Trophoblast cell (in vitro differentiated cells and primary cell): ENCODE measurements at regions not wholly inside any gene's neighbourhood (a gene's known extent, or its start where the extent isn't known, plus 50 kb on each side); places are given as distances from the start of the nearest gene placed in this dataset.
"Not testable (repeated sequence)": the region's sequence is repeated elsewhere in the genome, so short reads cannot be mapped to it uniquely, and the experiment has no call there.

ENCODE experiments used
- DNase-seq, 2 donors: peaks; one replicate each; pipeline ENCODE4 v3.0.0-alpha.2; 2016
- H2AFZ ChIP-seq: 2 replicates; pipeline ENCODE4 v1.6.1; 2013; ENCODE audit warnings: low read length, moderate library complexity, mild to moderate bottlenecking; ENCODE audit not compliant: insufficient read depth, poor library complexity
- H2AK5ac ChIP-seq: 2 replicates; pipeline ENCODE4 v1.6.1; 2013; ENCODE audit warnings: mild to moderate bottlenecking, low read length
- H2BK120ac ChIP-seq: 2 replicates; pipeline ENCODE4 v1.6.1; 2013; ENCODE audit warnings: low read length, mild to moderate bottlenecking, moderate library complexity; ENCODE audit not compliant: insufficient read depth, poor library complexity
- H2BK12ac ChIP-seq: 2 replicates; pipeline ENCODE4 v1.6.1; 2013; ENCODE audit warnings: mild to moderate bottlenecking, low read length, moderate library complexity
- H2BK5ac ChIP-seq: 2 replicates; pipeline ENCODE4 v1.6.1; 2013; ENCODE audit warnings: low read length, low read depth, moderate library complexity, mild to moderate bottlenecking; ENCODE audit not compliant: poor library complexity
- H3K14ac ChIP-seq: 2 replicates; pipeline ENCODE4 v1.6.1; 2013; ENCODE audit warnings: mild to moderate bottlenecking, low read length
- H3K18ac ChIP-seq: 2 replicates; pipeline ENCODE4 v1.6.1; 2013; ENCODE audit warnings: mild to moderate bottlenecking, low read length
- H3K23ac ChIP-seq: 2 replicates; pipeline ENCODE4 v1.6.1; 2013; ENCODE audit warnings: low read length
- H3K27ac ChIP-seq: 2 replicates; pipeline ENCODE4 v1.5.1; 2013; ENCODE audit warnings: low read depth, mild to moderate bottlenecking, inconsistent platforms, low read length, moderate library complexity
- H3K27me3 ChIP-seq: 2 replicates; pipeline ENCODE4 v1.6.1; 2013; ENCODE audit warnings: inconsistent platforms, mild to moderate bottlenecking, low read length, moderate library complexity; ENCODE audit not compliant: insufficient read depth
- H3K36me3 ChIP-seq, 2 experiments: 1 replicate in 1 of 2; 2 replicates in 1 of 2; pipeline ENCODE4 v1.6.1; 2013; ENCODE audit warnings: low read length in 2 of 2, mild to moderate bottlenecking in 2 of 2, moderate library complexity in 1 of 2; ENCODE audit not compliant: insufficient read depth in 2 of 2, control insufficient read depth in 1 of 2
- H3K4ac ChIP-seq: 2 replicates; pipeline ENCODE4 v1.6.1; 2013; ENCODE audit warnings: low read depth, mild to moderate bottlenecking, low read length, moderate library complexity
- H3K4me1 ChIP-seq, 2 experiments: 1 replicate in 1 of 2; 2 replicates in 1 of 2; pipeline ENCODE4 v1.6.1; 2013; ENCODE audit warnings: low read length in 2 of 2, mild to moderate bottlenecking in 2 of 2, moderate library complexity in 1 of 2; ENCODE audit not compliant: insufficient read depth in 2 of 2, control insufficient read depth in 1 of 2
- H3K4me2 ChIP-seq: 2 replicates; pipeline ENCODE4 v1.6.1; 2013; ENCODE audit warnings: inconsistent platforms, mild to moderate bottlenecking, low read length, moderate library complexity
- H3K4me3 ChIP-seq: 2 replicates; pipeline ENCODE4 v1.5.1; 2013; ENCODE audit warnings: mild to moderate bottlenecking, low read depth, low read length, inconsistent platforms
- H3K79me1 ChIP-seq: one replicate; pipeline ENCODE4 v1.6.1; 2013; ENCODE audit warnings: low read length
- H3K79me2 ChIP-seq: 2 replicates; pipeline ENCODE4 v1.6.1; 2013; ENCODE audit warnings: low read length, mild to moderate bottlenecking; ENCODE audit not compliant: control insufficient read depth, insufficient read depth, poor library complexity
- H3K9ac ChIP-seq: 2 replicates; pipeline ENCODE4 v1.6.1; 2013; ENCODE audit warnings: mild to moderate bottlenecking, low read length
- H3K9me3 ChIP-seq: 2 replicates; pipeline ENCODE4 v1.6.1; 2013; ENCODE audit warnings: low read depth, mild to moderate bottlenecking, control low read depth, inconsistent platforms, low read length; ENCODE audit not compliant: insufficient read depth
- H4K12ac ChIP-seq: 2 replicates; pipeline ENCODE4 v1.6.1; 2013; ENCODE audit warnings: low read depth, mild to moderate bottlenecking, low read length, moderate library complexity
- H4K8ac ChIP-seq: 2 replicates; pipeline ENCODE4 v1.6.1; 2013; ENCODE audit warnings: low read depth, mild to moderate bottlenecking, low read length, moderate library complexity
- H4K91ac ChIP-seq: one replicate; pipeline ENCODE4 v1.6.1; 2013; ENCODE audit warnings: low read depth, mild to moderate bottlenecking, low read length, moderate library complexity
- WGBS: extraction: QIAGEN DNeasy Blood & Tissue Kit; methylation state at CpG from one replicate; pipeline ENCODE4 v1.1.7; 2013; ENCODE audit warnings: missing lambda C conversion rate; ENCODE audit not compliant: insufficient read length, insufficient coverage; ENCODE audit errors: extremely low coverage; 5-methylcytosine and 5-hydroxymethylcytosine counted together

DNA sequence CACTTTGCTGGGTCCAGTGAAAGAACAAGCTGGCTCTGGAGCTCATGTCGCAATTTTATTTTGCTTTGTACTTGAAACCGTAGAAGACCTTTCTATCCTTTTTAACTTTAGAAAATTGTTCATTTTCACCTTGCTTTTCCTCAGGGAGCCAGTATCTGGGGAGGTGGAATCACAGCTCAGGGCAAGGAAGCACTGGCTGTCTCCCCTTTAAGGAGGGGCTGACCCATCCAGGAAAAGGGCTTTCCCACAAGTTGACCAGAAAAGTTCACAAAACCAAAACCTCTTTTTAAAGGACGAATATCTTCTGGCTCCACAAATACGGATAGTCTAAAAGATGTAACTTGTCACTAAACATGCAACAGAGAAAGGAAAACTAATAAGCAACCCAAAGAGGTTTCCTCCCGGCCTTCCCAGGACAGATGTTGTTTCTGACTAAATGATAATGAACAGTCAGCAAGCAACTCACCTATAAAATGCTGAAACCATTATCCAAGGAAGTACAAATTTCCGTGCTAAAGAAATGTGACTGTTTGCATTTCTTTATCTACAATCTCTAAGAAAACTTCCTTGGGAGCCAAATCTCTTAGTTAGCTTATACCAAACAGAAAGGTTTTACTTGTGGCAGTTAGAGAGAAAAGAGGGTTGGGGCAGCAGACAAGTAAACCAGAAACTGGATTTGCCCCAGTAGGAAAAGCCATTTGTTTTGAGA is 278.2 kb downstream of the PLK2 start:
- no peak overlapping the region for H4K8ac ChIP-seq
- WGBS = no CpG with 5 or more reads among the region's 6 CpGs

DNA sequence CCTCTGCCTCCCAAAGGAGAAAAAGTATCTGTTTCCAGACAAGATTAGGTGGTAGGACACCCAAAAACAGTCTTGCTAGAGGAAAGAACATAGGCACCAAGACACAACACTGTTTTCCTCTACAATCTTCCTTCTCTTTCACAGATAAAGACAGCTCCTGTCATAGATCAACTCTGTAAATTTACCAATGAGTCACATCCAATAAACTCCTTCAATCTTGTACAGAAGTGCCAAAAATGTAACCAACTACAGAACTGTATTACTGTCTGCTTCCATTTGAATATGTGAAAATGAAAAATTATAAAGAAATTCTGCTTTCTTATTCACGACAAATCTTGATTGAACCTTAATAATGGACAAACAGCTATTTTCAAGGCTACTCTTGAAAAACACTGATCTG is 286.9 kb downstream of the PLK2 start:
- Histone ChIP-seq H3K79me2 (no peaks in the 10 kb centered on the region), H3K27ac (no peak overlapping the region), H4K91ac (no peak overlapping the region), H4K12ac (no peak overlapping the region), H3K4me3 (no peak overlapping the region), H3K4me2 (no peak overlapping the region), H3K23ac (no peak overlapping the region), H2BK5ac (no peak overlapping the region), H2AK5ac (no peak overlapping the region), H3K36me3 (no peaks in the 10 kb centered on the region), H2AFZ (no peak overlapping the region), H3K4ac (no peak overlapping the region), H3K18ac (no peak overlapping the region), H3K4me1 (no peaks in the 10 kb centered on the region), H3K79me1 (no peaks in the 10 kb centered on the region), H2BK120ac (no peak overlapping the region), H2BK12ac (no peak overlapping the region), H4K8ac (no peak overlapping the region), H3K14ac (no peak overlapping the region), H3K9ac (no peak overlapping the region), H3K9me3 (no peaks in the 10 kb centered on the region), H3K27me3 (no peaks in the 10 kb centered on the region)
- DNase-seq = no peak
- no CpG with 5 or more reads among the region's 1 CpG for WGBS

More for the DNA sequence above, 278.2 kb downstream of the PLK2 start:
- Histone ChIP-seq H2BK5ac (peak overlapping the region; percentile 40), H3K4me1 (peaks cover 3 to 5% of the 10 kb centered on the region in 2 experiments), H3K27ac (peak overlapping the region; percentile 42), H3K9ac (no peak overlapping the region), H2AK5ac (no peak overlapping the region), H3K18ac (no peak overlapping the region), H3K14ac (no peak overlapping the region), H3K4me2 (no peak overlapping the region), H4K12ac (no peak overlapping the region), H2AFZ (no peak overlapping the region), H4K91ac (peak overlapping the region; percentile 62), H3K36me3 (no peaks in the 10 kb centered on the region), H3K4ac (no peak overlapping the region), H3K27me3 (no peaks in the 10 kb centered on the region), H3K79me1 (peaks cover 2% of the 10 kb centered on the region), H2BK120ac (peak overlapping the region; percentile 22), H3K79me2 (no peaks in the 10 kb centered on the region), H2BK12ac (peak overlapping the region; percentile 64), H3K23ac (no peak overlapping the region), H3K4me3 (no peak overlapping the region), H3K9me3 (no peaks in the 10 kb centered on the region)
- DNase-seq = no peak

DNA sequence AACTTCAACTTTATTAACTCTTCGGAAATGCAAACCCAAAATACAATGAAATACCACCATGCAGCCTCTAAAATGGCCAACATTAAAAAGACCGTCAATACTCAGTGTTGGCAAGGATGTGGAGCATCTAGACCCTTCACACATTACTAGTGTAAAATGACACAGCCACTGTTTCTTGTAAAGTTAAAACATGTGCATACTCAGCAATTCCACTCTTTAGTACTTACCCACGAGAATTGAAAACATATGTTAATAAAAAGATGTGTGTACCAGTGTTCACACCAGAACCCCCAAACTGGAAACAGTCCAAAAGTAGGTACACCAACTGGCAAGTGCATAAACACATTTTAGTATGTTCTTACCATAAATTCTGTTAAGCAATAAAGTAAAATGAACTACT is 294.7 kb downstream of the PLK2 start:
- Histone ChIP-seq H3K36me3 (no peaks in the 10 kb centered on the region), H2BK12ac (no peak overlapping the region), H3K14ac (no peak overlapping the region), H2AK5ac (no peak overlapping the region), H2BK5ac (no peak overlapping the region), H3K27ac (no peak overlapping the region), H3K4ac (no peak overlapping the region), H3K9ac (no peak overlapping the region), H3K18ac (no peak overlapping the region), H3K23ac (no peak overlapping the region), H4K8ac (no peak overlapping the region), H3K79me1 (no peaks in the 10 kb centered on the region), H4K12ac (no peak overlapping the region), H3K79me2 (no peaks in the 10 kb centered on the region), H2BK120ac (no peak overlapping the region), H3K9me3 (peaks cover 3% of the 10 kb centered on the region), H3K27me3 (no peaks in the 10 kb centered on the region), H3K4me2 (no peak overlapping the region), H3K4me1 (no peaks in the 10 kb centered on the region), H2AFZ (no peak overlapping the region), H3K4me3 (no peak overlapping the region), H4K91ac (no peak overlapping the region)
- no peak for DNase-seq
- WGBS = no CpG with 5 or more reads among the region's 3 CpGs

DNA sequence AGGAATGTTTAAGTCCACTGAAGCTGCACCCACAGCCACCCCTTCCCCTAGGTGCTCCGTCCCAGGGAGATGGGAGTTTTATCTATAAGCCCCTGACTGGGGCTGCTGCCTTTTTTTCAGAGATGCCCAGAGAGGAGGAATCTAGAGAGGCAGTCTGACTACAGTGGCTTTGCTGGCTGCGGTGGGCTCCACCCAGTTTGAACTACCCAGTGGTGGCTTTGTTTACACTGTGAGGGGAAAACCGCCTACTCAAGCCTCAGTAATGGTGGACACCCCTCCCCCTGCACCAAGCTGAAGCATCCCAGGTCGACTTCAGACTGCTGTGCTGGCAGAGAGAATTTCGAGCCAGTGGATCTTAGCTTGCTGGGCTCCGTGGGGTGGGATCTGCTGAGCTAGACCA is 298.0 kb downstream of the PLK2 start:
- not testable (repeated sequence) for H2BK120ac ChIP-seq, H3K9ac ChIP-seq, H3K18ac ChIP-seq, H3K23ac ChIP-seq, H4K8ac ChIP-seq, H4K12ac ChIP-seq, H3K27ac ChIP-seq, H3K9me3 ChIP-seq, H2AK5ac ChIP-seq, DNase-seq, H3K4me2 ChIP-seq, H3K27me3 ChIP-seq, H4K91ac ChIP-seq, H3K4me3 ChIP-seq, H2BK5ac ChIP-seq, H3K79me1 ChIP-seq, H2BK12ac ChIP-seq, H2AFZ ChIP-seq, H3K36me3 ChIP-seq, H3K79me2 ChIP-seq, H3K4me1 ChIP-seq, H3K4ac ChIP-seq, H3K14ac ChIP-seq
- no CpG with 5 or more reads among the region's 6 CpGs for WGBS
